ENCODE measurements at regions not wholly inside any gene's neighbourhood (a gene's known extent, or its start where the extent isn't known, plus 50 kb on each side); places are given as distances from the start of the nearest gene placed in this dataset.

- TF ChIP-seq CTCF (IDR thresholded peaks at IDR 0.05) (no peak), EZH2 (IDR thresholded peaks at IDR 0.05; ENCODE audit: borderline replicate concordance, insufficient read depth, low read depth, low read length, poor library complexity, severe bottlenecking) (no peak)
Measured at GRCh38 chr2:58435246-58435645, 194.1 kb upstream of the FANCL start.
